ENCODE measurements at regions not wholly inside any gene's neighbourhood (a gene's known extent, or its start where the extent isn't known, plus 50 kb on each side); places are given as distances from the start of the nearest gene placed in this dataset.

GRCh38 chr20:4635781-4636180 is 50.5 kb upstream of the PRNP start:
- Histone ChIP-seq H3K9me3 (ENCODE audit: control insufficient read depth in 1 of 2, insufficient read depth in 1 of 2, low read depth in 1 of 2, low read length in 2 of 2) (no peaks in the 10 kb centered on the region), H3K27ac (ENCODE audit: low read depth, low read length) (no peak overlapping the region), H3K4me1 (ENCODE audit: control insufficient read depth in 1 of 2, insufficient read depth in 2 of 2, low read length in 2 of 2) (no peaks in the 10 kb centered on the region), H3K9me2 (ENCODE audit: insufficient read depth) (no peaks in the 10 kb centered on the region), H3K4me2 (ENCODE audit: low read length) (no peak overlapping the region), H2AFZ (ENCODE audit: low read depth, low read length, poor library complexity, severe bottlenecking) (no peak overlapping the region), H4K20me1 (ENCODE audit: insufficient read depth) (no peaks in the 10 kb centered on the region), H3K4me3 (replicated peaks in 1 of 2; ENCODE audit: low read depth in 1 of 2, low read length in 2 of 2) (no peak overlapping the region), H3K27me3 (ENCODE audit: insufficient read depth, low read length) (no peaks in the 10 kb centered on the region), H3K9ac (ENCODE audit: low read length) (no peak overlapping the region), H3K79me2 (ENCODE audit: insufficient read depth, low read length) (no peaks in the 10 kb centered on the region), H3K36me3 (ENCODE audit: control insufficient read depth in 1 of 2, insufficient read depth in 2 of 2, low read length in 2 of 2) (no peaks in the 10 kb centered on the region)
- ATAC-seq (no peak), DNase-seq (ENCODE audit: low read depth, low spot score) (no peak)
- intact Hi-C loops (cut with micrococcal nuclease) = no loop called here
- ChIA-PET CTCF (no interaction called here), POLR2A (no interaction called here), RAD21 (ENCODE audit: low non-redundant PET in 1 of 2, low total read pairs in 2 of 2, uncharacterized antibody in 2 of 2, unreplicated experiment in 2 of 2) (no interaction called here)
- no peak for TF ChIP-seq FOSL1 (IDR thresholded peaks at IDR 0.05; ENCODE audit: low read depth)
- no peak for TF ChIP-seq MAX (IDR thresholded peaks at IDR 0.05)
- TF ChIP-seq POLR2A (IDR thresholded peaks at IDR 0.05; ENCODE audit: borderline replicate concordance, extremely low read depth, insufficient read depth, insufficient read length) = no peak
- TF ChIP-seq TCF7L2 (IDR thresholded peaks at IDR 0.05; ENCODE audit: borderline replicate concordance, extremely low read depth, insufficient read depth, insufficient read length) = no peak
- no peak for TF ChIP-seq CEBPB (IDR thresholded peaks at IDR 0.05; ENCODE audit: low read depth)
- no peak for TF ChIP-seq REST (IDR thresholded peaks at IDR 0.05; ENCODE audit: low read depth)
- no peak for TF ChIP-seq ZBTB33 (IDR thresholded peaks at IDR 0.05; ENCODE audit: extremely low read depth, insufficient replicate concordance, low read length)
- TF ChIP-seq RAD21 (IDR thresholded peaks at IDR 0.05; ENCODE audit: low read depth) = no peak
- no peak for TF ChIP-seq ATF3 (IDR thresholded peaks at IDR 0.05)
- no TSS peak for BruUV-seq (replicated peaks)
